ENCODE measurements at regions not wholly inside any gene's neighbourhood (a gene's known extent, or its start where the extent isn't known, plus 50 kb on each side); places are given as distances from the start of the nearest gene placed in this dataset.

DNA sequence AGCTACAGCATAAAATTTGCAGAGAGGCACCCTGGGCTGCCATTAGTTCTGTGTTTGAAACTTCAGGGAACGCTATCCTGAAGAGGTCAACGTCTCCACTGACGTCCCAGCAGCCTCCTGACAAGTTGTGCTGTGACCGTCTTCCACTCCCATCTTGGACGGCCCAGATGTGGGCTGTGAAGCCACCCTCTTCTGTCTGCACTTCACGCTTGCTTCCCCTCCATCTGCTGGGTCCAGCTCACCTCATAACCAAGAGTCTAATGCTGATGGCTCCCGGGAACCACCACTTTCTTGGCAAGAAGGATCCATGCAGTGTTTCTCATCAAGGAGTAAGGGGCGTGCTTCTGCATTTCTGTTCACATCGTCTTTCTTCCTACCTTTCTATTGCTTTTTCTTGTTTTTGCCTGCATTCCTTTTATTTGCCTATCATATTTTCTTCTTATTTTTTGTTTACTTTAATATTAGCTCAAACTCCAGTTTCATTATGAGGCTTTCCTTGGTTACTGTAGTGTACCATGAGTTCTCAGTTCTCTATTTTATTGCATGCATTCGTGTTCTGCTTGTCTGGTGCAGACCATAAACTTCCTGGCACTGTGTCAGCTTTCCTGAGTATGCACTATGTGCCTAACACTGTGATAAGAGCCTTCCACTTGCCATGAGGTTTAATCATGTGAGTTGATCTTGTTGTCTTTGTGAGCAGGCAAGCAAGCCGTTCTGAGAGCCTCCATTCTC lies 631.8 kb upstream of the RAB6C start (continued):
- TF ChIP-seq TP53 (CRISPR knock-in tag; IDR thresholded peaks at IDR 0.05) = no peak

DNA sequence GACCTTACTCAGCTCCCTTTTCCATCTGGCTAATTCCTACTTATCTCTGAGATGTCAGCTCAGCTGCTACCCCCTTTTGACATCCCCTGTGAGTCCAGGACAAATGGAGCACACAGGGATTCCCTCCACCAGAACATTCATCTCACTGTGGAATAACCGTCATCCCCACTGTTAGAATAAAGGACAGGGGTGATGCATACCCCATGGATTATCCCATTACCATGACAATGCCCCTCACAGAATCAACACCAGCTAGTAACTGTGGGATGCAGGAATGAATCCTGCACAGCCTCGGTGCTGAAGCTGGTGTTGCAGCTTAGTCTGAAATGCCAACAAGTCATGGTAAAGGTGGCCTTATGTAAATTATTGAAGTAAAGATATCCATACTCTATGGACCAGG lies 624.8 kb upstream of the RAB6C start:
- no peak for DNase-seq (ENCODE audit: low spot score)
- TF ChIP-seq CBFB (CRISPR knock-in tag; IDR thresholded peaks at IDR 0.05; ENCODE audit: low read depth) (no peak), ZNF416 (CRISPR knock-in tag; IDR thresholded peaks at IDR 0.05) (no peak), ZNF121 (CRISPR knock-in tag; IDR thresholded peaks at IDR 0.05) (no peak), ZNF232 (CRISPR knock-in tag; IDR thresholded peaks at IDR 0.05) (no peak), NFE2L1 (CRISPR knock-in tag; IDR thresholded peaks at IDR 0.05) (no peak), HMGA2 (CRISPR knock-in tag; IDR thresholded peaks at IDR 0.05) (no peak), OVOL2 (CRISPR knock-in tag; IDR thresholded peaks at IDR 0.05; ENCODE audit: borderline replicate concordance) (no peak), SMAD3 (CRISPR knock-in tag; IDR thresholded peaks at IDR 0.05; ENCODE audit: borderline replicate concordance) (no peak), NFATC4 (CRISPR knock-in tag; IDR thresholded peaks at IDR 0.05) (no peak), ZBTB21 (CRISPR knock-in tag; IDR thresholded peaks at IDR 0.05; ENCODE audit: borderline replicate concordance) (no peak), NR3C1 (CRISPR knock-in tag; conservative IDR thresholded peaks at IDR 0.05; ENCODE audit: low read depth) (no peak)
- TF ChIP-seq, protein P1, sequence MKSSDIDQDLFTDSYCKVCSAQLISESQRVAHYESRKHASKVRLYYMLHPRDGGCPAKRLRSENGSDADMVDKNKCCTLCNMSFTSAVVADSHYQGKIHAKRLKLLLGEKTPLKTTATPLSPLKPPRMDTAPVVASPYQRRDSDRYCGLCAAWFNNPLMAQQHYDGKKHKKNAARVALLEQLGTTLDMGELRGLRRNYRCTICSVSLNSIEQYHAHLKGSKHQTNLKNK (CRISPR knock-in tag; IDR thresholded peaks at IDR 0.05) = no peak
- TF ChIP-seq, protein P2, sequence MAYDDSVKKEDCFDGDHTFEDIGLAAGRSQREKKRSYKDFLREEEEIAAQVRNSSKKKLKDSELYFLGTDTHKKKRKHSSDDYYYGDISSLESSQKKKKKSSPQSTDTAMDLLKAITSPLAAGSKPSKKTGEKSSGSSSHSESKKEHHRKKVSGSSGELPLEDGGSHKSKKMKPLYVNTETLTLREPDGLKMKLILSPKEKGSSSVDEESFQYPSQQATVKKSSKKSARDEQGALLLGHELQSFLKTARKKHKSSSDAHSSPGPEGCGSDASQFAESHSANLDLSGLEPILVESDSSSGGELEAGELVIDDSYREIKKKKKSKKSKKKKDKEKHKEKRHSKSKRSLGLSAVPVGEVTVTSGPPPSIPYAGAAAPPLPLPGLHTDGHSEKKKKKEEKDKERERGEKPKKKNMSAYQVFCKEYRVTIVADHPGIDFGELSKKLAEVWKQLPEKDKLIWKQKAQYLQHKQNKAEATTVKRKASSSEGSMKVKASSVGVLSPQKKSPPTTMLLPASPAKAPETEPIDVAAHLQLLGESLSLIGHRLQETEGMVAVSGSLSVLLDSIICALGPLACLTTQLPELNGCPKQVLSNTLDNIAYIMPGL (CRISPR knock-in tag; IDR thresholded peaks at IDR 0.05) = no peak
- TF ChIP-seq, protein P3, sequence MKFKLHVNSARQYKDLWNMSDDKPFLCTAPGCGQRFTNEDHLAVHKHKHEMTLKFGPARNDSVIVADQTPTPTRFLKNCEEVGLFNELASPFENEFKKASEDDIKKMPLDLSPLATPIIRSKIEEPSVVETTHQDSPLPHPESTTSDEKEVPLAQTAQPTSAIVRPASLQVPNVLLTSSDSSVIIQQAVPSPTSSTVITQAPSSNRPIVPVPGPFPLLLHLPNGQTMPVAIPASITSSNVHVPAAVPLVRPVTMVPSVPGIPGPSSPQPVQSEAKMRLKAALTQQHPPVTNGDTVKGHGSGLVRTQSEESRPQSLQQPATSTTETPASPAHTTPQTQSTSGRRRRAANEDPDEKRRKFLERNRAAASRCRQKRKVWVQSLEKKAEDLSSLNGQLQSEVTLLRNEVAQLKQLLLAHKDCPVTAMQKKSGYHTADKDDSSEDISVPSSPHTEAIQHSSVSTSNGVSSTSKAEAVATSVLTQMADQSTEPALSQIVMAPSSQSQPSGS (CRISPR knock-in tag; IDR thresholded peaks at IDR 0.05; ENCODE audit: borderline replicate concordance, low read depth) = no peak
- TF ChIP-seq, protein P4, sequence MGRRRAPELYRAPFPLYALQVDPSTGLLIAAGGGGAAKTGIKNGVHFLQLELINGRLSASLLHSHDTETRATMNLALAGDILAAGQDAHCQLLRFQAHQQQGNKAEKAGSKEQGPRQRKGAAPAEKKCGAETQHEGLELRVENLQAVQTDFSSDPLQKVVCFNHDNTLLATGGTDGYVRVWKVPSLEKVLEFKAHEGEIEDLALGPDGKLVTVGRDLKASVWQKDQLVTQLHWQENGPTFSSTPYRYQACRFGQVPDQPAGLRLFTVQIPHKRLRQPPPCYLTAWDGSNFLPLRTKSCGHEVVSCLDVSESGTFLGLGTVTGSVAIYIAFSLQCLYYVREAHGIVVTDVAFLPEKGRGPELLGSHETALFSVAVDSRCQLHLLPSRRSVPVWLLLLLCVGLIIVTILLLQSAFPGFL (CRISPR knock-in tag; IDR thresholded peaks at IDR 0.05; ENCODE audit: borderline replicate concordance) = no peak
- TF ChIP-seq, protein P5, sequence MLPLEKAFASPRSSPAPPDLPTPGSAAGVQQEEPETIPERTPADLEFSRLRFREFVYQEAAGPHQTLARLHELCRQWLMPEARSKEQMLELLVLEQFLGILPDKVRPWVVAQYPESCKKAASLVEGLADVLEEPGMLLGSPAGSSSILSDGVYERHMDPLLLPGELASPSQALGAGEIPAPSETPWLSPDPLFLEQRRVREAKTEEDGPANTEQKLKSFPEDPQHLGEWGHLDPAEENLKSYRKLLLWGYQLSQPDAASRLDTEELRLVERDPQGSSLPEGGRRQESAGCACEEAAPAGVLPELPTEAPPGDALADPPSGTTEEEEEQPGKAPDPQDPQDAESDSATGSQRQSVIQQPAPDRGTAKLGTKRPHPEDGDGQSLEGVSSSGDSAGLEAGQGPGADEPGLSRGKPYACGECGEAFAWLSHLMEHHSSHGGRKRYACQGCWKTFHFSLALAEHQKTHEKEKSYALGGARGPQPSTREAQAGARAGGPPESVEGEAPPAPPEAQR (CRISPR knock-in tag; IDR thresholded peaks at IDR 0.05) = no peak
- TF ChIP-seq, protein P6, sequence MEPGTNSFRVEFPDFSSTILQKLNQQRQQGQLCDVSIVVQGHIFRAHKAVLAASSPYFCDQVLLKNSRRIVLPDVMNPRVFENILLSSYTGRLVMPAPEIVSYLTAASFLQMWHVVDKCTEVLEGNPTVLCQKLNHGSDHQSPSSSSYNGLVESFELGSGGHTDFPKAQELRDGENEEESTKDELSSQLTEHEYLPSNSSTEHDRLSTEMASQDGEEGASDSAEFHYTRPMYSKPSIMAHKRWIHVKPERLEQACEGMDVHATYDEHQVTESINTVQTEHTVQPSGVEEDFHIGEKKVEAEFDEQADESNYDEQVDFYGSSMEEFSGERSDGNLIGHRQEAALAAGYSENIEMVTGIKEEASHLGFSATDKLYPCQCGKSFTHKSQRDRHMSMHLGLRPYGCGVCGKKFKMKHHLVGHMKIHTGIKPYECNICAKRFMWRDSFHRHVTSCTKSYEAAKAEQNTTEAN (CRISPR knock-in tag; IDR thresholded peaks at IDR 0.05) = no peak
- TF ChIP-seq, protein P7, sequence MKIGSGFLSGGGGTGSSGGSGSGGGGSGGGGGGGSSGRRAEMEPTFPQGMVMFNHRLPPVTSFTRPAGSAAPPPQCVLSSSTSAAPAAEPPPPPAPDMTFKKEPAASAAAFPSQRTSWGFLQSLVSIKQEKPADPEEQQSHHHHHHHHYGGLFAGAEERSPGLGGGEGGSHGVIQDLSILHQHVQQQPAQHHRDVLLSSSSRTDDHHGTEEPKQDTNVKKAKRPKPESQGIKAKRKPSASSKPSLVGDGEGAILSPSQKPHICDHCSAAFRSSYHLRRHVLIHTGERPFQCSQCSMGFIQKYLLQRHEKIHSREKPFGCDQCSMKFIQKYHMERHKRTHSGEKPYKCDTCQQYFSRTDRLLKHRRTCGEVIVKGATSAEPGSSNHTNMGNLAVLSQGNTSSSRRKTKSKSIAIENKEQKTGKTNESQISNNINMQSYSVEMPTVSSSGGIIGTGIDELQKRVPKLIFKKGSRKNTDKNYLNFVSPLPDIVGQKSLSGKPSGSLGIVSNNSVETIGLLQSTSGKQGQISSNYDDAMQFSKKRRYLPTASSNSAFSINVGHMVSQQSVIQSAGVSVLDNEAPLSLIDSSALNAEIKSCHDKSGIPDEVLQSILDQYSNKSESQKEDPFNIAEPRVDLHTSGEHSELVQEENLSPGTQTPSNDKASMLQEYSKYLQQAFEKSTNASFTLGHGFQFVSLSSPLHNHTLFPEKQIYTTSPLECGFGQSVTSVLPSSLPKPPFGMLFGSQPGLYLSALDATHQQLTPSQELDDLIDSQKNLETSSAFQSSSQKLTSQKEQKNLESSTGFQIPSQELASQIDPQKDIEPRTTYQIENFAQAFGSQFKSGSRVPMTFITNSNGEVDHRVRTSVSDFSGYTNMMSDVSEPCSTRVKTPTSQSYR (CRISPR knock-in tag; IDR thresholded peaks at IDR 0.05) = no peak
- TF ChIP-seq, protein P8, sequence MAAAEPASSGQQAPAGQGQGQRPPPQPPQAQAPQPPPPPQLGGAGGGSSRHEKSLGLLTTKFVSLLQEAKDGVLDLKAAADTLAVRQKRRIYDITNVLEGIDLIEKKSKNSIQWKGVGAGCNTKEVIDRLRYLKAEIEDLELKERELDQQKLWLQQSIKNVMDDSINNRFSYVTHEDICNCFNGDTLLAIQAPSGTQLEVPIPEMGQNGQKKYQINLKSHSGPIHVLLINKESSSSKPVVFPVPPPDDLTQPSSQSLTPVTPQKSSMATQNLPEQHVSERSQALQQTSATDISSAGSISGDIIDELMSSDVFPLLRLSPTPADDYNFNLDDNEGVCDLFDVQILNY (CRISPR knock-in tag; IDR thresholded peaks at IDR 0.05) = no peak
- TF ChIP-seq, protein P9, sequence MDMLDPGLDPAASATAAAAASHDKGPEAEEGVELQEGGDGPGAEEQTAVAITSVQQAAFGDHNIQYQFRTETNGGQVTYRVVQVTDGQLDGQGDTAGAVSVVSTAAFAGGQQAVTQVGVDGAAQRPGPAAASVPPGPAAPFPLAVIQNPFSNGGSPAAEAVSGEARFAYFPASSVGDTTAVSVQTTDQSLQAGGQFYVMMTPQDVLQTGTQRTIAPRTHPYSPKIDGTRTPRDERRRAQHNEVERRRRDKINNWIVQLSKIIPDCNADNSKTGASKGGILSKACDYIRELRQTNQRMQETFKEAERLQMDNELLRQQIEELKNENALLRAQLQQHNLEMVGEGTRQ (CRISPR knock-in tag; IDR thresholded peaks at IDR 0.05) = no peak

More for the DNA sequence above, 624.8 kb upstream of the RAB6C start:
- ChIA-PET CTCF (no interaction called here), POLR2A (no interaction called here)
- peaks cover 13% of the 10 kb centered on the region for H3K4me1 Mint-ChIP-seq
- peaks cover 28% of the 10 kb centered on the region for H3K9me3 Mint-ChIP-seq
- no peak overlapping the region for H3K27ac Mint-ChIP-seq
- peak; percentile 63; the same call in 1 of the 2 replicates for ATAC-seq
- no peaks in the 10 kb centered on the region; the same call in 1 of the 2 replicates for H3K27me3 Mint-ChIP-seq (ENCODE audit: low read depth)
- H3K4me3 Mint-ChIP-seq = no peak overlapping the region
- no peaks in the 10 kb centered on the region for H3K36me3 Mint-ChIP-seq
